DND-41 (cell line): ENCODE measurements at regions not wholly inside any gene's neighbourhood (a gene's known extent, or its start where the extent isn't known, plus 50 kb on each side); places are given as distances from the start of the nearest gene placed in this dataset.

ENCODE experiments used
- CTCF ChIP-seq: IDR thresholded peaks from 2 replicates; pipeline ENCODE4 v1.5.1; 2012; ENCODE audit warnings: borderline replicate concordance, low read length, moderate library complexity, mild to moderate bottlenecking; ENCODE audit not compliant: poor library complexity, severe bottlenecking; ENCODE audit errors: extremely low read depth
- EZH2 ChIP-seq: IDR thresholded peaks from 3 replicates; pipeline ENCODE4 v1.6.1; 2012; ENCODE audit warnings: borderline replicate concordance, low read depth, mild to moderate bottlenecking, moderate library complexity, low read length, inconsistent platforms; ENCODE audit not compliant: severe bottlenecking

GRCh38 chr12:131513606-131514005, 197.3 kb upstream of the SFSWAP start:
- TF ChIP-seq CTCF (no peak), EZH2 (no peak)
